Renal cortical epithelial cell (primary cell): ENCODE measurements at regions not wholly inside any gene's neighbourhood (a gene's known extent, or its start where the extent isn't known, plus 50 kb on each side); places are given as distances from the start of the nearest gene placed in this dataset.
"Not testable (repeated sequence)": the region's sequence is repeated elsewhere in the genome, so short reads cannot be mapped to it uniquely, and the experiment has no call there.

ENCODE experiments used
- DNase-seq: peaks from one replicate; pipeline ENCODE4 v3.0.0-alpha.2; 2011; ENCODE audit warnings: low read depth

- DNase-seq = no peak
Measured at GRCh38 chr5:152608458-152608857, 203.4 kb upstream of the NMUR2 start.

- DNase-seq = peak; percentile 56
Measured at GRCh38 chr5:152619756-152620155, 214.7 kb upstream of the NMUR2 start.

- DNase-seq = peak; percentile 72
Measured at GRCh38 chr5:152622628-152623027, 217.5 kb upstream of the NMUR2 start.

GRCh38 chr5:152623951-152624350 is 218.9 kb upstream of the NMUR2 start:
- DNase-seq = peak; percentile 89

GRCh38 chr5:152625696-152626095 is 220.6 kb upstream of the NMUR2 start:
- DNase-seq = no peak

GRCh38 chr5:152631221-152631620 is 226.1 kb upstream of the NMUR2 start:
- no peak for DNase-seq

GRCh38 chr5:152632360-152632759 is 227.3 kb upstream of the NMUR2 start:
- DNase-seq = peak; percentile 92

- peak; percentile 41 for DNase-seq
Measured at GRCh38 chr5:152634586-152634985, 229.5 kb upstream of the NMUR2 start.

GRCh38 chr5:152638996-152639552 is 234.0 kb upstream of the NMUR2 start:
- no peak for DNase-seq

- no peak for DNase-seq
Measured at GRCh38 chr5:152641970-152642805, 237.1 kb upstream of the NMUR2 start.

- DNase-seq = no peak
Measured at GRCh38 chr5:152642880-152643279, 237.8 kb upstream of the NMUR2 start.

GRCh38 chr5:152644029-152644728 is 239.1 kb upstream of the NMUR2 start:
- DNase-seq = peak; percentile 86

- peak; percentile 80 for DNase-seq
Measured at GRCh38 chr5:152649609-152650008, 244.5 kb upstream of the NMUR2 start.

GRCh38 chr5:152650413-152650812 is 245.3 kb upstream of the NMUR2 start:
- no peak for DNase-seq

GRCh38 chr5:152659470-152659869 is 254.4 kb upstream of the NMUR2 start:
- DNase-seq = not testable (repeated sequence)

- DNase-seq = peak; percentile 70
Measured at GRCh38 chr5:152673601-152674000, 268.5 kb upstream of the NMUR2 start.

- peak; percentile 21 for DNase-seq
Measured at GRCh38 chr5:152674403-152674802, 269.3 kb upstream of the NMUR2 start.

- DNase-seq = no peak
Measured at GRCh38 chr5:152676196-152676595, 271.1 kb upstream of the NMUR2 start.

- no peak for DNase-seq
Measured at GRCh38 chr5:152683205-152683604, 278.1 kb upstream of the NMUR2 start.

GRCh38 chr5:152686931-152687330 is 281.9 kb upstream of the NMUR2 start:
- peak; percentile 41 for DNase-seq

GRCh38 chr5:152688561-152689249 is 283.6 kb upstream of the NMUR2 start:
- peak; percentile 100 for DNase-seq

GRCh38 chr5:152689250-152689711 is 284.2 kb upstream of the NMUR2 start:
- peak; percentile 97 for DNase-seq
